ENCODE measurements at regions not wholly inside any gene's neighbourhood (a gene's known extent, or its start where the extent isn't known, plus 50 kb on each side); places are given as distances from the start of the nearest gene placed in this dataset.
"Not testable (repeated sequence)": the region's sequence is repeated elsewhere in the genome, so short reads cannot be mapped to it uniquely, and the experiment has no call there.

DNA sequence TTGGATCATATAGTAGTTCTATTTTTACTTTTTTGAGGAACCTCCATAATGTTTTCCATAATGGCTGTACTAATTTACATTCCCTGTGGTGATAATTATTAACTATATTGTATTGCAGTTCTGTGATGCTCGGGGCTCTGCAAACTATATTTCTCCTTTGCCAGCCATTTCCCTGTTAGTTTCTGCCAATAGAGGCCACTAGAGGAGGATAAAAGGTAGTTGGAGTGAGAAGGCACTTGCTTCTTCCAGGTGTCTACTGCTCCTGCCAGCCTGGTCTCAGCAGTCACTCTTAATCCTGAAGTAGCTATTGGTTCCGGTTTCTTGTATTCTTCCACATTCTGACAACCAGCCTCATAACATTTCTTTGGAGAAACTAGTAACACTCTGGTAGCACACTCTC, 233.9 kb upstream of the GBE1 start:
- DNase-seq, result no peak

DNA sequence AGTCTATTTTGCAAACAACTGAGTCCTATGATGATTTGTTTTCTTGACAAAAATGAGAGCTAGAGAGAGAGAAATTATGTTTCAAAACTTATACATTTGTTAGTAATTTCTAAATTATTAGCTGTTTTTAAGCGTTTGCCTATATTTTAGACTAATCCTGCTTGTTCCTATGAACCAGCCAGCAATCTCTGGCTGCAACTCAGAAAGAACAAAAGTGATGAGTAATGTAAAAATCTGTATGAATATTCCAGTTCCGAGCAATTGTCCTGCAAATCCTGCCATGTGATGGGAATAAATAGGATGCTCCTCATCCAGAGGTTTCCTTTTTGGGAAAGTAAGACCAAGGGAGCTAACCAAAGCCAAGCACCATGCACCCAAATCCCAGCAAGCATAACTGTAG, 228.3 kb upstream of the GBE1 start:
- Histone ChIP-seq H3K27ac (ENCODE audit: low read length) (no peak overlapping the region), H3K36me3 (replicated peaks; ENCODE audit: insufficient read depth, low read length) (no peaks in the 10 kb centered on the region), H3K9me2 (replicated peaks; ENCODE audit: insufficient read depth, low read length) (no peaks in the 10 kb centered on the region), H3K4me3 (ENCODE audit: low read length) (no peak overlapping the region), H4K20me1 (ENCODE audit: insufficient read depth, low read length) (no peaks in the 10 kb centered on the region), H3K4me1 (ENCODE audit: low read length) (no peaks in the 10 kb centered on the region), H3K79me2 (ENCODE audit: low read length) (no peaks in the 10 kb centered on the region), H3K9ac (ENCODE audit: low read length) (no peak overlapping the region), H3F3A (ENCODE audit: insufficient read depth, low read length) (no peaks in the 10 kb centered on the region), H3K9me3 (replicated peaks; ENCODE audit: insufficient read depth, low read length) (no peaks in the 10 kb centered on the region), H3K4me2 (ENCODE audit: low read depth, low read length) (no peak overlapping the region), H2AFZ (ENCODE audit: low read length) (no peak overlapping the region), H3K27me3 (replicated peaks; ENCODE audit: insufficient read depth, low read length) (no peaks in the 10 kb centered on the region)
- DNase-seq, result no peak
- TF ChIP-seq EZH2 (optimal IDR thresholded peaks at IDR 0.05; ENCODE audit: low read depth, low read length), result no peak
- TF ChIP-seq, protein P1, sequence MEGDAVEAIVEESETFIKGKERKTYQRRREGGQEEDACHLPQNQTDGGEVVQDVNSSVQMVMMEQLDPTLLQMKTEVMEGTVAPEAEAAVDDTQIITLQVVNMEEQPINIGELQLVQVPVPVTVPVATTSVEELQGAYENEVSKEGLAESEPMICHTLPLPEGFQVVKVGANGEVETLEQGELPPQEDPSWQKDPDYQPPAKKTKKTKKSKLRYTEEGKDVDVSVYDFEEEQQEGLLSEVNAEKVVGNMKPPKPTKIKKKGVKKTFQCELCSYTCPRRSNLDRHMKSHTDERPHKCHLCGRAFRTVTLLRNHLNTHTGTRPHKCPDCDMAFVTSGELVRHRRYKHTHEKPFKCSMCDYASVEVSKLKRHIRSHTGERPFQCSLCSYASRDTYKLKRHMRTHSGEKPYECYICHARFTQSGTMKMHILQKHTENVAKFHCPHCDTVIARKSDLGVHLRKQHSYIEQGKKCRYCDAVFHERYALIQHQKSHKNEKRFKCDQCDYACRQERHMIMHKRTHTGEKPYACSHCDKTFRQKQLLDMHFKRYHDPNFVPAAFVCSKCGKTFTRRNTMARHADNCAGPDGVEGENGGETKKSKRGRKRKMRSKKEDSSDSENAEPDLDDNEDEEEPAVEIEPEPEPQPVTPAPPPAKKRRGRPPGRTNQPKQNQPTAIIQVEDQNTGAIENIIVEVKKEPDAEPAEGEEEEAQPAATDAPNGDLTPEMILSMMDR (IDR thresholded peaks at IDR 0.05; ENCODE audit: low read length), result no peak
- no peak for TF ChIP-seq EZH2phosphoT487 (IDR thresholded peaks at IDR 0.05; ENCODE audit: low read length)

More for the DNA sequence above, 233.9 kb upstream of the GBE1 start:
- Histone ChIP-seq H4K20me1 (ENCODE audit: insufficient read depth, low read length) (no peaks in the 10 kb centered on the region), H3F3A (ENCODE audit: insufficient read depth, low read length) (no peaks in the 10 kb centered on the region), H3K9me2 (replicated peaks; ENCODE audit: insufficient read depth, low read length) (no peaks in the 10 kb centered on the region), H3K9me3 (replicated peaks; ENCODE audit: insufficient read depth, low read length) (no peaks in the 10 kb centered on the region), H3K79me2 (ENCODE audit: low read length) (no peaks in the 10 kb centered on the region), H3K4me1 (ENCODE audit: low read length) (no peaks in the 10 kb centered on the region), H3K27ac (ENCODE audit: low read length) (no peak overlapping the region), H2AFZ (ENCODE audit: low read length) (no peak overlapping the region), H3K9ac (ENCODE audit: low read length) (no peak overlapping the region), H3K4me3 (ENCODE audit: low read length) (no peak overlapping the region), H3K27me3 (replicated peaks; ENCODE audit: insufficient read depth, low read length) (no peaks in the 10 kb centered on the region), H3K36me3 (replicated peaks; ENCODE audit: insufficient read depth, low read length) (no peaks in the 10 kb centered on the region), H3K4me2 (ENCODE audit: low read depth, low read length) (no peak overlapping the region)
- TF ChIP-seq EZH2 (optimal IDR thresholded peaks at IDR 0.05; ENCODE audit: low read depth, low read length), result no peak
- TF ChIP-seq EZH2phosphoT487 (IDR thresholded peaks at IDR 0.05; ENCODE audit: low read length), result no peak
- TF ChIP-seq, protein P1 (IDR thresholded peaks at IDR 0.05; ENCODE audit: low read length), result no peak

DNA sequence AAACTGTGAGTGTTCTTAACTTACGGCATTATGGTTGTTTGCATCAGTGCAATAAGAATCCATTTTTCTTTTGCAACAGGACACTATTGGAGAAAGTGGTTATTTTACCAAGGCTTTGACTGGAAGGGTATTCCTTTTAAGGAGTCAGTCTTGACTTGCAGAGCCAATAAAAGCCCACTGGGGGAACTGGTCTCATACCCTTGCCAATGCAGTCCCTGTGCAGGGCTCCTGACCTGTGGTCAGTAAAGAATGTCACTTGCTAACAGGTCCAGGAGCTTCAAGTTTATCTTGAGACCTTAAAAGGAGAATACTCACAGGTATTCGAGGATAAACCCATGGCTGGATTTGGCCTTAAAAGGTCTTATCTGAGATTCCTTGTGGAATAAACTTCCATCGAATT, 227.8 kb upstream of the GBE1 start:
- Histone ChIP-seq H3K79me2 (ENCODE audit: low read length) (no peaks in the 10 kb centered on the region), H3F3A (ENCODE audit: insufficient read depth, low read length) (no peaks in the 10 kb centered on the region), H3K4me2 (ENCODE audit: low read depth, low read length) (no peak overlapping the region), H3K4me3 (ENCODE audit: low read length) (no peak overlapping the region), H3K27me3 (replicated peaks; ENCODE audit: insufficient read depth, low read length) (no peaks in the 10 kb centered on the region), H3K9me2 (replicated peaks; ENCODE audit: insufficient read depth, low read length) (no peaks in the 10 kb centered on the region), H3K9me3 (replicated peaks; ENCODE audit: insufficient read depth, low read length) (no peaks in the 10 kb centered on the region), H3K36me3 (replicated peaks; ENCODE audit: insufficient read depth, low read length) (no peaks in the 10 kb centered on the region), H3K9ac (ENCODE audit: low read length) (no peak overlapping the region), H3K27ac (ENCODE audit: low read length) (no peak overlapping the region), H4K20me1 (ENCODE audit: insufficient read depth, low read length) (no peaks in the 10 kb centered on the region), H2AFZ (ENCODE audit: low read length) (no peak overlapping the region), H3K4me1 (ENCODE audit: low read length) (no peaks in the 10 kb centered on the region)
- no peak for DNase-seq
- TF ChIP-seq, protein P1 (IDR thresholded peaks at IDR 0.05; ENCODE audit: low read length), result no peak
- TF ChIP-seq EZH2phosphoT487 (IDR thresholded peaks at IDR 0.05; ENCODE audit: low read length), result no peak
- TF ChIP-seq EZH2 (optimal IDR thresholded peaks at IDR 0.05; ENCODE audit: low read depth, low read length), result no peak

DNA sequence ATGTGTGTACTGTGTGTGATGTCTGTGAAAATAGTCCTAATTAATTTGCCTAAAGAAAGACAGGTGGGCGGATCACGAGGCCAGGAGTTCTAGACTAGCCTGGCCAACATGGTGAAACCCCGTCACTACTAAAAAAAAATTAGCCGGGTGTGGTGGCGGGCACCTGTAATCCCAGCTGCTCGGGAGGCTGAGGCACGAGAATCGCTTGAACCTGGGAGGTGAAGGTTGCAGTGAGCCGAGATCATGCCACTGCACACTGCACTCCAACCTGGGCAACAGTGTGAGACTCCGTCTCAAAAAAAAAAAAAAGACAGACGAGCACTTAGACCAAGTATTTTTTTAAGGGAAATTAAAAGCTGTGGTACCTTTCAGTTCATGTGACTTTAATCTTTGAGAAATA, 226.0 kb upstream of the GBE1 start:
- not testable (repeated sequence) for H3K79me2 ChIP-seq (ENCODE audit: low read length); H3F3A ChIP-seq (ENCODE audit: insufficient read depth, low read length); H3K9me2 ChIP-seq (replicated peaks; ENCODE audit: insufficient read depth, low read length); H2AFZ ChIP-seq (ENCODE audit: low read length); H3K4me1 ChIP-seq (ENCODE audit: low read length); H3K27me3 ChIP-seq (replicated peaks; ENCODE audit: insufficient read depth, low read length); H4K20me1 ChIP-seq (ENCODE audit: insufficient read depth, low read length); H3K9ac ChIP-seq (ENCODE audit: low read length); H3K4me3 ChIP-seq (ENCODE audit: low read length); DNase-seq; H3K27ac ChIP-seq (ENCODE audit: low read length); H3K9me3 ChIP-seq (replicated peaks; ENCODE audit: insufficient read depth, low read length); H3K4me2 ChIP-seq (ENCODE audit: low read depth, low read length); H3K36me3 ChIP-seq (replicated peaks; ENCODE audit: insufficient read depth, low read length)

All from MM.1S (cell line).